NB4 (cell line): ENCODE measurements at regions not wholly inside any gene's neighbourhood (a gene's known extent, or its start where the extent isn't known, plus 50 kb on each side); places are given as distances from the start of the nearest gene placed in this dataset.

Source experiments
- CTCF ChIP-seq: IDR thresholded peaks from one replicate; pipeline ENCODE4 v1.5.1; 2012; ENCODE audit warnings: low read depth, low read length
- MAX ChIP-seq: IDR thresholded peaks from 2 replicates; pipeline ENCODE4 v1.6.1; 2011; ENCODE audit warnings: low read depth, low read length
- MYC ChIP-seq: IDR thresholded peaks from 2 replicates; pipeline ENCODE4 v1.6.1; 2011; ENCODE audit warnings: low read depth, low read length
- POLR2A ChIP-seq: IDR thresholded peaks from 2 replicates; pipeline ENCODE4 v1.6.1; 2011; ENCODE audit warnings: mild to moderate bottlenecking; ENCODE audit not compliant: insufficient read length; ENCODE audit errors: extremely low read depth

DNA sequence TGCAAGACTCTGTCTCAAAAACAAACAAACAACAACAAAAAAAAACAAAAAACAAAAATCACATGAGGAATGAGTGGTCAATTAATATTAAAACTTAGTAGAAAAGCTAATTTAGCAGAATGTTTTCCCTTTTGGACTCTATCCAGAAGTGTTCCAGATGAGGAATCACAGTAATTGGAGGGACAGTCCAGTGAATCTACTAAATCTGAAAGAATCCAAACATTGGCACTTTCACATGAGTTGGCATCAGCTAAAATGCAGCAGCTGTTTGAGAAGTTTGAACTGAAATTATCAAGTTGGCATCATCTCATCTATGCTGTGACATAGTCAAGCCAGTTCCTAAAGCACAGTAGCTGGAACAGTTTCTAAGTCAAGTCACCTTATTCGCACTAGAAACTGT is 367.8 kb downstream of the PPP1R3A start:
- TF ChIP-seq POLR2A (no peak), CTCF (no peak), MYC (no peak), MAX (no peak)
